ENCODE measurements at regions not wholly inside any gene's neighbourhood (a gene's known extent, or its start where the extent isn't known, plus 50 kb on each side); places are given as distances from the start of the nearest gene placed in this dataset.

GRCh38 chr2:47226132-47226922 lies 50.0 kb upstream of the CALM2 start:
- TF ChIP-seq, protein P1, sequence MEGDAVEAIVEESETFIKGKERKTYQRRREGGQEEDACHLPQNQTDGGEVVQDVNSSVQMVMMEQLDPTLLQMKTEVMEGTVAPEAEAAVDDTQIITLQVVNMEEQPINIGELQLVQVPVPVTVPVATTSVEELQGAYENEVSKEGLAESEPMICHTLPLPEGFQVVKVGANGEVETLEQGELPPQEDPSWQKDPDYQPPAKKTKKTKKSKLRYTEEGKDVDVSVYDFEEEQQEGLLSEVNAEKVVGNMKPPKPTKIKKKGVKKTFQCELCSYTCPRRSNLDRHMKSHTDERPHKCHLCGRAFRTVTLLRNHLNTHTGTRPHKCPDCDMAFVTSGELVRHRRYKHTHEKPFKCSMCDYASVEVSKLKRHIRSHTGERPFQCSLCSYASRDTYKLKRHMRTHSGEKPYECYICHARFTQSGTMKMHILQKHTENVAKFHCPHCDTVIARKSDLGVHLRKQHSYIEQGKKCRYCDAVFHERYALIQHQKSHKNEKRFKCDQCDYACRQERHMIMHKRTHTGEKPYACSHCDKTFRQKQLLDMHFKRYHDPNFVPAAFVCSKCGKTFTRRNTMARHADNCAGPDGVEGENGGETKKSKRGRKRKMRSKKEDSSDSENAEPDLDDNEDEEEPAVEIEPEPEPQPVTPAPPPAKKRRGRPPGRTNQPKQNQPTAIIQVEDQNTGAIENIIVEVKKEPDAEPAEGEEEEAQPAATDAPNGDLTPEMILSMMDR (IDR thresholded peaks at IDR 0.05; ENCODE audit: insufficient read depth, low read depth, low read length), result no peak
- no peak for TF ChIP-seq EZH2 (IDR thresholded peaks at IDR 0.05; ENCODE audit: insufficient read depth, low read length)
- no peak overlapping the region for H3K4me3 Mint-ChIP-seq (ENCODE audit: unreplicated experiment)
- H3K9me3 Mint-ChIP-seq (ENCODE audit: unreplicated experiment), result no peaks in the 10 kb centered on the region

More at GRCh38 chr2:47226132-47226922, 50.0 kb upstream of the CALM2 start:
- no peak for FAIRE-seq
- Histone ChIP-seq H2AFZ (ENCODE audit: low read depth, low read length) (no peak overlapping the region), H3K4me1 (ENCODE audit: insufficient read depth, low read length) (peaks cover 32% of the 10 kb centered on the region), H3K4me3 (ENCODE audit: insufficient read depth, low read depth, low read length) (no peak overlapping the region), H3K36me3 (ENCODE audit: insufficient read depth, low read length) (no peaks in the 10 kb centered on the region), H3K9ac (ENCODE audit: low read length) (no peak overlapping the region), H3K79me2 (ENCODE audit: insufficient read depth, low read length) (no peaks in the 10 kb centered on the region), H3K27ac (ENCODE audit: low read depth, low read length) (no peak overlapping the region), H3K27me3 (ENCODE audit: insufficient read depth, low read length) (no peaks in the 10 kb centered on the region), H3K4me2 (ENCODE audit: low read length) (peak overlapping the region; percentile 54), H4K20me1 (ENCODE audit: insufficient read depth, low read length) (no peaks in the 10 kb centered on the region), H3K9me3 (ENCODE audit: insufficient read depth, low read depth, low read length) (no peaks in the 10 kb centered on the region)
- Mint-ChIP-seq H3K36me3 (ENCODE audit: low read depth, unreplicated experiment) (no peaks in the 10 kb centered on the region), H3K27me3 (ENCODE audit: low read depth, unreplicated experiment) (no peaks in the 10 kb centered on the region), H3K27ac (ENCODE audit: unreplicated experiment) (peak overlapping the region; percentile 63), H3K4me1 (ENCODE audit: low read depth, unreplicated experiment) (peaks cover 59% of the 10 kb centered on the region)
- no peak for DNase-seq (ENCODE audit: low read depth)
